ENCODE measurements at regions not wholly inside any gene's neighbourhood (a gene's known extent, or its start where the extent isn't known, plus 50 kb on each side); places are given as distances from the start of the nearest gene placed in this dataset.
"Not testable (repeated sequence)": the region's sequence is repeated elsewhere in the genome, so short reads cannot be mapped to it uniquely, and the experiment has no call there.

DNA sequence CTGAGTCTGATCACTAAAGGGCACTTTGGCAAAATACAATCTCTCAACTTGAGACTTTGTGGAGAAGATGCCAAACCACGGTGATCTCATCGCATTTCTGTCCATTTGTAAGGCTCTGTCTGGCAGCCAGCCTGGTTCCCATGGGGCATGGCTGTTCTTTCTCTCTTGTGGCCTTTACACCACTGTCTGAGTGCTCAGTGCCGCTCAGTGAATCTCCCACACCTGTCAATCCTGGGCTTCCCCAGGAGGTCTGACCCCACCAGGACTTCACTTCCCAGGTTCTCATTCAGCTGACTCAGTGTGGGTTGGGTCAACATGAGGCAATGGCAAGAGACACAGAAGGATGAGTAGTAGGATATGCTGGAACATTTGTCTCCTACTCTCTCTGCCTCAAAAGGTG is 96.8 kb upstream of the TRIB2 start:
- DNase-seq (ENCODE audit: low read depth), result peak; percentile 89

DNA sequence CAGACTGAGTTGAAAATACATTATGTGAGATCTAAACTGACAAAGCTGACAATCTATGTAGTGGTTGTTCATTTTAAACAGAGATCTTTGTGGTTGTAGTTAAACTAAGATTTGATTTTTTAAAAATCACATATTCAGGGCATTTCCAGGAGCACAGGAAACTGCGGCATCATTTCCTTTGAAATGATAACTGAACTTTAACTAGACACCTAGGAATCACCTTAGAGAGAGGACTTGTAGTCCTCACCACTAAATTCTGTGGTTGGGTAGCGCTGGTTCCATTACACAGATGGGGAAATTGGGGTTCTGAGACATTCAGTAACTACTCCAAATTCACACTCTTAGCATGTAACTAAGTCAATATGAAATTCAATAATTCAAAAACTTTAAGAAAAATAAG is 96.0 kb upstream of the TRIB2 start:
- DNase-seq (ENCODE audit: low read depth), result no peak

DNA sequence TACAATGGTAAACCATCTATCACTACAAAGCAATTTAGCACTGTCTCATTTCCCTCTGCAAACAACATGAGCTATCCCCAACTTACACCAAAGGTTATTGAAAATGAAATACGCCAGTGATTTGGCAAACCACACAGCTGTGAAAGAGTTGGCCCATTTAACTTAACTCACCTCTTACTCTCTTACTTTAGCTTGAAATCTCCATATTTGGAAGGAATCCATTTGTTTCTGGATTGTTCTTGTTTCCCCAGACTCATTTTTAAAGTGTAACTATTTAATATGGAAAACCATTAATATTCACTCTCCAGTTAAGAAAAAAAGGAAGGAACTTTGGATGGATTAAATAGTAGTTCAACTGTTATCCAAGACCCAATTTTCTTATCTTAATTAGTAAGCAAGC is 93.7 kb upstream of the TRIB2 start:
- DNase-seq (ENCODE audit: low read depth), result no peak

DNA sequence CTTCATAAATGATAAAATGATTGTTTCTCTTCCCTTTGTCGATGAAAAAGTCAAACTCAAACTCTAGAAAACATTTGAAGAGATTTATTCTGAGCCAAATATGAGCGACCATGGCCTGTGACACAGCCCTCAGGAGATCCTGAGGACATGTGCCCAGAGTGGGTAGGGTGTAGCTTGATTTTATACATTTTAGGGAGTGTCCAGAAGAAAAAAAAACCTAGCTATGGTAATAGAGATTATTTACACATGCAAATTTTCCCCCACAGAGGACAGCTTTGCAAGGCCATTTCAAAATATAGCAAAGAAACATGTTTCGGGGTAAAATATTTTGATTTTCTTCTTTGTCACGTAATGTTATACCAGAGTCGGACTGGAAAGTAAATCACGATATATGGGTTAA is 92.4 kb upstream of the TRIB2 start:
- DNase-seq (ENCODE audit: low read depth), result no peak

DNA sequence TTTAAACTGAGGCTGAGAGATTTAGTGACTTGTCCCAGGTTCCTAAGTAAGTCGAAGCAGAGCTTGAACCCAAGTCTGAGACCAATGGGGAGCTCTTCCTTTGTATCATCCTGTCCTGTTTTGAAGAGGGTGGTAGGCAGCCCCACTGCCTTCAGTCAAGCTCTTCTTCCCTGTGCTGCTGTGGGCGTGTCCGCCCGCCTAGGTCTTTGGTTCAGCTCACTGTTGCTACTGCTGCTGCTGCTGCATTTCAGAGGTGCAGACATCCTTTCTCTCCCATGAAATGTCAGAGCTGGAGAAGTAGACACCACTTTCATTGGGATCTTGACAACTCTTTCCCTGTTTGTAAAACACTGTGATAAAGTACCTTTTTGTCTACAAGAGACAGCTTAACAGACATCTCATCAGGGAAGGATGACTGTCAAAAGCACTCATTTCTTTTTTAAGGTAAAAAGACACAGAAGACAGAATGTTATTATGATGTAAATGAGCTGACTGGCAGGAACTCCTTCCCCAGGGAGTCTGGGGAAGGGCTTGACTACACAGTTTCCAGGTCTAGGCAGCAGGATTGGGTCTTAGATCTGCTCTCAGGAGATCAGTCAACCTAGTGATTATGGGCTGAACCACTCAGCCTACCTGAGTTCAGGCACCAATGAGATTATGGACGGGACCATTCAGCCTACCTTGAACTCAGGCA is 91.7 kb upstream of the TRIB2 start:
- DNase-seq (ENCODE audit: low read depth), result no peak

DNA sequence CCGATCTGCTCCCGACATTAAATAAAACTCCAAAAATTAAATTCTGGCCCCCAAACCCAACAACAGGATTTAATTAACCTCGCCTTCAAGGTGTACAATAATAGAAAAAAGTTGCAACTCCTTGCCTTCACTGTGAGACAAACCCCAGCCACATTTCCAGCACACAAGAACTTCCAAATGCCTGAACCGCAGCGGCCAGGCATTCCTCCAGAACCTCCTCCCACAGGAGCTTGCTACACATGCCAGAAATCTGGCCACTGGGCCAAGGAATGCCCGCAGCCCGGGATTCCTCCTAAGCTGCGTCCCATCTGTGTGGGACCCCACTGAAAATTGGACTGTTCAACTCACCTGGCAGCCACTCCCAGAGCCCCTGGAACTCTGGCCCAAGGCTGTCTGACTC is 88.2 kb upstream of the TRIB2 start:
- not testable (repeated sequence) for DNase-seq (ENCODE audit: low read depth)

DNA sequence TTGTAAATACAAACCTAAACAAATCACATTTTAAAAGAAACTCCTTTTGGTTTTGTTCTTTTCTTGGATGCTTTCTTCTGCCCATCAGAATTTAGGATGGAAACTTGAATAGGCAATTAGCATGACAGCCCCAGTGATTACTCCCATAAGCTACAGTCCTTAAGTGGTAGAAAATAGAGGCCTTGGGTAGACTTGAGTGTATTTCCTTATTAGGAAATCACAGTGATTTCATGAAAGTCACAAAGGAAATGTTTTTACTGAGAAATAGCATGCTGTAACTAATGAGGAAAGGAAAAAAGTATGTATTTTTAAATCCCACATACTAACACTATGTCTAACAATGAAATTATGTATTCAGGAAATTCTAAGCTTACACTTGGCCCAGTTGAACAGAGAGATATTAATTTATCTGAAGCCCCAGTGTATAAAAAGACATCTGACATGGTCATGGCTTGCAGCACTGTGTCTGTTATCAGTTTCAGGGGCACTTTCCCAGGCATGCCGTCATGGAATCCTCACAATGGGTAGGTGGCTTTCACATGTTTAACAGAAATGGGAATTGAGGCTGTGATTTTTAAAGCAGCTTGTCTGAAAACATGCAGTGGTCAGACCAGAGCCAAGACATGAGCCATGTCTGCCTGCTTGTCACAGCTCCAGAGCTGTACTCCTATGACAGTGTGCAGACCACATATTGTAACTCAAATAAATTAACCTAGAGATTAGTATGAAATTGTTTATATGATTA is 79.7 kb upstream of the TRIB2 start:
- DNase-seq (ENCODE audit: low read depth), result peak; percentile 21

DNA sequence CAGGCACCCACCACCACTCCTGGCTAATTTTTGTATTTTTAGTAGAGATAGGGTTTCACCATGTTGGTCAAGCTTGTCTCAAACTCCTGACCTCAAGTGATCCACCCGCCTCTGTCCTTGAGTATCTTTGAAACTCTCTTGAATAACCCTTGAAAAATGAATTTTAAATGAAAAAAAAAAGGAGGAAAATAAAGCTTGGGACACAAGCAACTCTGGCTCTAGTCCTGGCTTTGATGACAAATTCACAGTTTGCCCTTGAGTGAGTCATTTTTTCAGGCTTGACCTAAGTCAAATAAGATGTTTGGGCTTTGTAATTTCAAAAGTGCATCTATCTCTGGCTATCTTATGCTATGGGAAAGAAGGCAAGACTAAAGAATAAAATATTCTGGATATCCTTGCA is 79.0 kb upstream of the TRIB2 start:
- peak; percentile 42 for DNase-seq (ENCODE audit: low read depth)

DNA sequence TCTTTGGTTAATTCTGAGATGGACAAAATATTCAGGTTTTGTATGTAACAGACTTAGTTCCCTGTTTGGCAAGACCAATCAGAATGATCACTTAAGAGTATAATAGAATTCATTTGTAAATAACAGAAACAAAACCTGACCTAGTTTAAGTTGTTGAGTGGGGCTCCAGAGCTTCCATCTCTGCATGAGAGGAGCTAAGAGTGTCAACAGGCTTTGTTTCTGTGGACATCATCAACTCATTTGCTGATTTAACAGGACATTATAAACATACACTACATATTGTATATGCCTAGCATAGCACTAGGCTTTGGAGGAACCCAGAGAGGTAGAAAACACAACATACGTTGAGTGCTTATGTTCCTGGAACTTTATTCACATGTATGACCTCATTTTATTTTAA is 75.3 kb upstream of the TRIB2 start:
- DNase-seq (ENCODE audit: low read depth), result no peak

DNA sequence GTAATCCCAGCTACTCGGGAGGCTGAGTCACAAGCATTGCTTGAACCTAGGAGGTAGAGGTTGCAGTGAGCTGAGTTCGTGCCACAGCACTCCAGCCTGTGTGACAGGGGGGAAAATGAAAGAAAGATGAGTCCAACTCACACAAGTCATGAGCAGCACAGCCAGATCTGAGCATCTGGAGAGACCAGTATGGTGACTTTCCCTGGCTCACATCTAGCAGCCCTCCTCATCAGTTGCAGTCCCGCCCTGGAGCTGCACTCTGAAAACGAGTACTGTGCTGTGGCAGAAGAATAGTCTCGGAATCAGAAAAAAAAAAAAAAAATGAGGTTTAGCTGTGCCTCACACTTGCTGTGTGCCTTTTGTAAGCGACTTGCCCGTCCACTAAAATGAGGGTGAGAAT is 74.4 kb upstream of the TRIB2 start:
- no peak for DNase-seq (ENCODE audit: low read depth)

DNA sequence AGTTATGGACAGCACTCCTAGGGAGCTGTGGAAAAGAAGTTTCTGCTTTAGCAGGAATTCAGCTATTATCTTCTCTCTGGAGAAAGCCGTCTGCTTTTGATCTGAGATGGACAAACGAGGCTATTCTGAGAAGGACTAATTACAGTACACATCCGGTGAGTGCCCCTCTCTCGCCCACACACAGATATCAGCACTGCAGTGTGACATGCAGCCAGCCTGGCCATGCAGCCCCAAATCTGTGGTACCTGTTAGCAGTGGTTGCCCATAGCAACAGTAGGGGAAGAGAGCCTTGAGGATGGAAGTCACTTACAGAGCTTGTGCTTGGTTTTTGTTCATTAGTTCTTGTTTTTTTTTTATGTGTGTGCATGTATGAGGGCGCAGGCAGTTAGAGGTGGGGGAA is 73.9 kb upstream of the TRIB2 start:
- DNase-seq (ENCODE audit: low read depth), result no peak

DNA sequence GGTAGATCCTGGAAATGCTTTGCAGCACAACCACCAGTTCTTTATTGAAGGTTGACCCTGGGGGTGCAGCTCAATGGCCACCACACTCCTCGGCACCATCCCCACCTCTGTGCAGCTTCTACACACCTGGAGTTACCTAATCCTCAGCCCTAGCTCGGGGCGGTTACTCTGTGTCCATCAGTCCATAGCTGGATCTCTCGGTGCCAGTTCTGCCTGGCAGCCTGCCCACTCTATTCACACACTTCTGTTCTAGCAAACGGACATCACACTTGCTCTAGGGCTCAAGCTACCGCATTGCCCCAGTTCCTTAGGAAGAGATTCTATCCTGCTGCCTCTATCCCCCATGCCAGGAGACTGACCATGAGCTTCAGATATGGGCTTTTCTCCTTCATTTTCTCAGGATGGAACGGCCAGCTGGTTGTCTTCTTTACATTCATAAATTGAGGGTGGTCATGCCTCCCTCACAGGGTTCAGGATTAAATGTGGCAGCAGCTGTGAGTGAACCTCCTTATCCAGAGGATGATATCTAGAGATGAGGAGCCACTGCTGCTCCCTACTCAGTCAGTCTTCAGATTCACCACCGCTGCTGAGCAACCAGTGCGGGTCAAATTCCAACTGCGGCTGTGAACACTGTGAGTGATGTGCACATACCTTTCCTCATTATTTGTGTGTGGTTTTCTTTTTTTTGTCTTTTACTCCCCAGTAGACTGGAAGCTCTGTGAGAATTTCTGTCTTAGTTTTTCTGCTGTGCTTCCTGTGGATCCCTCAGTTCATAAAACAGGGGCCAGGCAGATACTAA is 66.9 kb upstream of the TRIB2 start:
- no peak for DNase-seq (ENCODE audit: low read depth)

DNA sequence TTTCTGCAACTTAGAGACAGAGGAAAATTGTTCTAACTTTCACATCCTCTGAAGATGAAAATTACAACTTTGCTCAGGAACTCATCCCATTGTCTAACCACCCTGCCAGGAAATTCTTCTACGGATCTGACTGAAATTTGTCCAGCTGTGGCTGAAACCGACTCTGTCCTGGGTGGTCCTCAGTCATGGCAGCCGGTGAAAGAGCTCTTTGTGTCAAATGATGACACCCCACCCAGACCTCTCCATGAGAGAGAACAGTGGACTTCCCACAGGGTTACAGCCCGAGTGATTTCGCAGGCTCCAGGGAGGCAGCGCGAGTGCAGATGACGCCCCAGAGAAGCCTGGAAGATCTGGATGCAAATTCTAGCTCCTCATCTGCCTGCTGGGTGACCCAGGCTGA is 65.1 kb upstream of the TRIB2 start:
- no peak for DNase-seq (ENCODE audit: low read depth)

DNA sequence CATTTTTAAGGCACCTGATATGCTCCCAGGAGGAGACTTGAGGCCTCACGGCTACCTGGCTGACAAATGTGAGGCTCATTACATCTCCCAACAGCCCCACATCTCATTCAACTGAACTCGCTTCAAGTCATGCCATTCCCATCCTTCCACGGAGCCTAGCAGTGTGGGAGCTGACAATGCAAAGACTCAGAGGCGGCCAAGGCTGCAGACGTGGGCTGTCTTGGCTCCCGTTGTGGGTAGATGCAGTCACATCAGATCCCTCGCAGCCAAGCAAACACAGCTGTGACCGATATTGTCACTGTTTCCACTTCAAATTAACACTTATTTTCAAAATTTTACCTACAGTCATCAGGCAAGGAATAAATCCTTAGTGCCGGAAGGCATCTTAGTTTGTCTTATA is 64.0 kb upstream of the TRIB2 start:
- no peak for DNase-seq (ENCODE audit: low read depth)

DNA sequence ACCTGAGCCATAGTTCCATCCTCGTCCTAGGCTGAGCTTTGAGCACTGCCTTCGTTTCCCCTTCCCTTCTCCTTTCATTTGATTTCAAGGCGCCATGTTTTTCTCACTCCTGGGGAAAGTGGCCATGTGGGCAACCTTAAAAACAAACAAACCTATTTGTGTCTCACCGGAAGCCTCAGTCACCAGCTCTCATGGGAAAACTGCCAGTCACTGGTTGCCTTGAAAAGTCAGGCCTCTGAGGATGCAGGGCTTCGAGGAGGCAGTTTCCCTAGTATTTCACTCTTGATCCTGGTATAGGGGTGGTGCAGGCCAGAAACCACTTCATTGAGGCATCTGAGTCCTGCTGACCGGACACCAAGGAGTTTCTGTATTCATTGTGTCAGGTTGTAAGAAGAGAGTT is 59.2 kb upstream of the TRIB2 start:
- no peak for DNase-seq (ENCODE audit: low read depth)

DNA sequence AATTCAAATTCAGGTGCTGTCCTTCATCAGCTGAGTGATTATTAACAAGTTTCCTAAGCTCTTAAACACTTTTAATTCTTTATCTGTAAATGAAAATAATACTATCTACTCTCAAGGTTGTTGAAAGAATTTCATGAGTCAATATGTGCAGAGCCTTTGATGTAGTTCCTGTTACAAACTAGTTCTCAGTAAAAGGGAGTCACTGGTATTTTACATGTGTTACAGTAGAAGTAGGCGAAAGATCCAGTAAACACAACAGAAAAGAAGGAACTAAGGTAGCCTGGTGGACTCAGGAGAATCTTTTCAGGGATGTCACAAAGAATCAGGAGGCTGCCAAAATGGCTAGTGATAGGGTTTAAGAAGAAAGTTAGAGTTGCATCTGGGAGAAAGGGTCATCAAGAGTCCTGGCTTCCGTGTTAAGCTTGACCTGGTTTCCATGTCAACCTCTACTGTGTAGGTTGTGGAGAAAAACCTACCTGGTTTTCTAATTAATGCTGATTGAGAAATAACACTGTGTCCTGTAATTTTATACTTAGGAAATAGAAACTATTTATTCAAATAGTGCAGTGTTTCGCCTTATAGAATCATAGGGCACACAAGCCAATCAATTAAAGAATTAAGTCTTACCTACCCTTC is 58.3 kb upstream of the TRIB2 start:
- no peak for DNase-seq (ENCODE audit: low read depth)

DNA sequence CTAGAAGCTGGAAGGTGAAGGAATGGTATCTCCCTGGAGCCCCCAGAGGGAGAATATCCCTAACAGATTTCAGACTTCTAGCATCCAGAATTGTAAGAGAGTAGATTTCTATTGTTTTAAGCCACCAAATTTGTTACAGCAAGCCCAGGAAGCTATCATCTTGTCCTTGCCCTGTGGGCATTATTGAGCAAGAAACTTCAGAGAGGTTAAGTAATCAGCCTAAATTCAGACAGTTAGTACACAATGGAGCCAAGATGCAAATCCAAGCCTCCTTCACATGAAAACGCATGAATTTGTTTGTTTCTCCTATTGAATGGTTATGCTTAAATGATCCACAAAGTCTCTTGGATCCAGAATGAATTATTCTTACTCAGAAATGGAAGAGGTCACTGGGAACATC is 55.2 kb upstream of the TRIB2 start:
- no peak for DNase-seq (ENCODE audit: low read depth)

DNA sequence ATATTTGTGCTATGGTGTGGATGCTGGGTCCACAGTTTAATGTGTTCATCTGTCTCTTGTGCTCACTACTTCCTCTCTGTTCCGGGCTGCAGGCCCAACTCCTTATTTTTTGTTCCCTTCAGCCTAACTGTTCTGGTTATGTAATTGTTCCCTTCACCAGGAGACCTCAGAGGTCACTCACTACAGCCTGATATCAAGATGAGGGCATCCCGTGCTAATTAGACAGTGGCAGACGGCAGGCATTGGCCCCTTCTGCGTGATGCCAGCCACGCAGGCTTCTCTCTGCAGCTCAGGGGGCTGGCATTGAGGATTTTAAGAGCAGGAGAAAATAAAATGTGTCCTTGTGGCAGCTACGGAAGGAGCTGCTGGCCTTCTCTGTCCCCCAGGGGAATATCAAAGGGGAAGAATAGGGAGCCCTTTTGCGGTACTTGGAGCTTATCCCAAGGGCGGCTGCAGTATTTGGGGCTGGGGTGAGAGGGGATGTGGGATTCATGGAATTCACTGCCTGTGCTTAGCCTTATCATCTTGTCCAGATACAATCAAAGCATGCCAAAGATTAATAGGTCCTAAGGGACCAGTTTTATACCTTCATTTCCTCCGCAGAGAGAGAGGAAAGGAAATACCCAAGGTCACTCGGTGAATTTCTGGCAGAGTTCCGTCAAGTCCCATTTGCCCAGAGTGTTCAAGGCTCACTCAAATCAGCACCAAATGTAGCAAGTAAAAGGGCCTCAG is 53.3 kb upstream of the TRIB2 start:
- no peak for DNase-seq (ENCODE audit: low read depth)

DNA sequence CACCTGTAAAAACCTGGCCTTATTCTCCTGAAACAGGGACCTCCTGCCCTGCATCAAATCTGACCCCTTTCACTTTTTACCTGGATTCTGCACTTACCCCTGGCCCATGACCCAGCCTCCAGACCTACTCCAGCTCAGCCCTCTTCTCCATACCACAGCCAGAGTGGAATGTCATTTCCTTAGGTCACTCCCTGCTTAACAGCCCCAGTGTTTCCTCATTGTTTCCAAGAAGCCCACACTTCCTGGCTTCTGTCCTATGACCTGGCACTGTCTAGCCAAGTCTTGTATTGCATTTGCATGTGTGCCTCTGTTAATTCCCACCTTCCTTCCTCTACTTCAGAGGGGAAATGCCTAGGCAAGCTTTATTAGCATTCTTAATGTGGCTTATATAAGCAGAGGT is 51.4 kb upstream of the TRIB2 start:
- no peak for DNase-seq (ENCODE audit: low read depth)

DNA sequence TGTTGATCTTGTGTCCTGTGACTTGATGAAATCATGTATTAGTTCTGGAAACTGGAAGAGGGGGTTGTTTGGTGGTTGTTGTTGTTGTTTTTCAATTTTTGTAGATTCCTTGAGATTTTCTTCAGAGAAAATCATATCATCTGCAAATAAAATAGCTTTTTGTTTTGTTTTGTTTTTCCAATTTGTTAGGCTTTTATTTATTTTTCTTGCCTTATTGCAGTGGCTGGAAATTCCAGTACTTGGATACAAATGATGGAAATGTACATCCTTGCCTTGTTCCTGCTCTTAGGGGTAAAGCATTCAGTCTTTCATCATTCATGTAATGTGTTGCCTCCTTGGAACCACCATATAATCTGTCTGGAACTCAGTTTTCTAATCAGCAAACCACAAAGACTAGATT is 50.3 kb upstream of the TRIB2 start:
- DNase-seq (ENCODE audit: low read depth), result no peak
